Left hindlimb (tissue), 1 donor: ENCODE measurements at regions not wholly inside any gene's neighbourhood (a gene's known extent, or its start where the extent isn't known, plus 50 kb on each side); places are given as distances from the start of the nearest gene placed in this dataset.
"Not testable (repeated sequence)": the region's sequence is repeated elsewhere in the genome, so short reads cannot be mapped to it uniquely, and the experiment has no call there.

ENCODE experiments used
- DNase-seq: peaks from one replicate; pipeline ENCODE4 v3.0.0-alpha.2; 2018

GRCh38 chr9:135343837-135344522 is 135.6 kb upstream of the PPP1R26 start:
- DNase-seq, result peak; percentile 55

- no peak for DNase-seq
Observed at GRCh38 chr9:135344523-135344901, 135.1 kb upstream of the PPP1R26 start.

- DNase-seq, result no peak
Observed at GRCh38 chr9:135344915-135345500, 134.6 kb upstream of the PPP1R26 start.

- no peak for DNase-seq
Observed at GRCh38 chr9:135345775-135346433, 133.7 kb upstream of the PPP1R26 start.

- DNase-seq, result no peak
Observed at GRCh38 chr9:135346438-135347050, 133.0 kb upstream of the PPP1R26 start.

GRCh38 chr9:135347461-135347860 is 132.1 kb upstream of the PPP1R26 start:
- DNase-seq, result no peak

GRCh38 chr9:135348076-135348787 is 131.3 kb upstream of the PPP1R26 start:
- no peak for DNase-seq

- no peak for DNase-seq
Observed at GRCh38 chr9:135348788-135349150, 130.8 kb upstream of the PPP1R26 start.

- no peak for DNase-seq
Observed at GRCh38 chr9:135349212-135350002, 130.2 kb upstream of the PPP1R26 start.

- DNase-seq, result no peak
Observed at GRCh38 chr9:135350003-135350315, 129.6 kb upstream of the PPP1R26 start.

GRCh38 chr9:135353935-135354334 is 125.6 kb upstream of the PPP1R26 start:
- DNase-seq, result no peak

- DNase-seq, result no peak
Observed at GRCh38 chr9:135355521-135356011, 124.0 kb upstream of the PPP1R26 start.

- no peak for DNase-seq
Observed at GRCh38 chr9:135356021-135356420, 123.6 kb upstream of the PPP1R26 start.

- no peak for DNase-seq
Observed at GRCh38 chr9:135356796-135357195, 122.8 kb upstream of the PPP1R26 start.

GRCh38 chr9:135357863-135358551 is 121.6 kb upstream of the PPP1R26 start:
- DNase-seq, result no peak

GRCh38 chr9:135358552-135358940 is 121.0 kb upstream of the PPP1R26 start:
- no peak for DNase-seq

GRCh38 chr9:135359764-135360163 is 119.8 kb upstream of the PPP1R26 start:
- no peak for DNase-seq

GRCh38 chr9:135360617-135361016 is 119.0 kb upstream of the PPP1R26 start:
- no peak for DNase-seq

- not testable (repeated sequence) for DNase-seq
Observed at GRCh38 chr9:135361668-135362067, 117.9 kb upstream of the PPP1R26 start.

- no peak for DNase-seq
Observed at GRCh38 chr9:135363596-135363995, 116.0 kb upstream of the PPP1R26 start.

- peak; percentile 49 for DNase-seq
Observed at GRCh38 chr9:135365013-135365768, 114.4 kb upstream of the PPP1R26 start.
